HCT116 (cell line): ENCODE measurements at regions not wholly inside any gene's neighbourhood (a gene's known extent, or its start where the extent isn't known, plus 50 kb on each side); places are given as distances from the start of the nearest gene placed in this dataset.

Experiments
- ATAC-seq: fragments of 200-7000 bp; cut with Tn5 transposase; 2 replicates; pipeline ENCODE4 v1.9.1; 2020; ENCODE audit warnings: mild to moderate bottlenecking, moderate library complexity
- BruUV-seq: library from RNA; stranded (reverse); fragments of 400-500 nt; replicated peaks from 2 replicates; lab custom pipeline; 2021; lab: Mats Ljungman, UMichigan
- CTCF ChIA-PET: fragments of 300-600 bp; sonication (Branson Sonifier 250); formaldehyde crosslinking; loops from one replicate; lab custom pipeline; 2021; ENCODE audit warnings: antibody characterized with exemption; lab: Charles Lee
- POLR2A ChIA-PET: fragments of 300-600, 350-600 bp; sonication (Branson Sonifier 250); formaldehyde crosslinking; loops from one replicate; lab custom pipeline; 2021; ENCODE audit warnings: antibody characterized with exemption; lab: Charles Lee
- RAD21 ChIA-PET, 2 experiments: fragments of 300-600 bp; sonication (Branson Sonifier 250); formaldehyde crosslinking; loops; one replicate each; lab custom pipeline; 2023; ENCODE audit warnings: low total read pairs in 2 of 2; ENCODE audit not compliant: uncharacterized antibody in 2 of 2, unreplicated experiment in 2 of 2, low non-redundant PET in 1 of 2; lab: Charles Lee
- DNase-seq: peaks from one replicate; pipeline ENCODE4 v3.0.0-alpha.2; 2010; ENCODE audit warnings: low read depth, low spot score
- H2AFZ ChIP-seq: fragments of 200-600 bp; shearing (Covaris generic), sonication (generic); 2 replicates; pipeline ENCODE4 v1.6.1; 2017; ENCODE audit warnings: low read depth, mixed run types, mixed read lengths, antibody characterized with exemption, low read length; ENCODE audit not compliant: poor library complexity, severe bottlenecking
- H3K27ac ChIP-seq: 2 replicates; pipeline ENCODE4 v1.5.1; 2012; ENCODE audit warnings: low read depth, low read length
- H3K27me3 ChIP-seq: fragments of 200-600 bp; sonication (generic); 2 replicates; pipeline ENCODE4 v1.6.1; 2016; ENCODE audit warnings: mixed run types, low read length, mixed read lengths; ENCODE audit not compliant: insufficient read depth
- H3K36me3 ChIP-seq, 2 experiments: fragments of 200-500 bp in 1 of 2; fragments of 200-600 bp in 1 of 2; sonication (Bioruptor generic) in 1 of 2; sonication (generic) in 1 of 2; 2 replicates each; pipeline versions ENCODE4 v1.5.1 to v1.6.1; 2014 to 2016; ENCODE audit warnings: low read length in 2 of 2, inconsistent platforms in 1 of 2, mixed read lengths in 1 of 2, mixed run types in 1 of 2; ENCODE audit not compliant: insufficient read depth in 2 of 2, control insufficient read depth in 1 of 2
- H3K4me1 ChIP-seq, 2 experiments: fragments of 200-600 bp in 1 of 2; sonication (generic) in 1 of 2; 2 replicates each; pipeline versions ENCODE4 v1.5.1 to v1.6.1; 2012 to 2017; ENCODE audit warnings: low read length in 2 of 2, inconsistent platforms in 1 of 2, mild to moderate bottlenecking in 1 of 2, mixed read lengths in 1 of 2, mixed run types in 1 of 2, moderate library complexity in 1 of 2; ENCODE audit not compliant: insufficient read depth in 2 of 2, control insufficient read depth in 1 of 2
- H3K4me2 ChIP-seq: fragments of 200-600 bp; sonication (generic); 2 replicates; pipeline ENCODE4 v1.6.1; 2017; ENCODE audit warnings: mixed run types, low read length, mixed read lengths
- H3K4me3 ChIP-seq, 2 experiments: fragments of 200-600 bp in 1 of 2; sonication (generic) in 1 of 2; replicated peaks in 1 of 2; 2 replicates each; pipeline ENCODE4 v1.5.1; 2011 to 2016; ENCODE audit warnings: low read length in 2 of 2, control low read depth in 1 of 2, low read depth in 1 of 2, mild to moderate bottlenecking in 1 of 2, mixed read lengths in 1 of 2, mixed run types in 1 of 2
- H3K79me2 ChIP-seq: fragments of 200-600 bp; sonication (generic); 2 replicates; pipeline ENCODE4 v1.6.1; 2017; ENCODE audit warnings: mild to moderate bottlenecking, mixed run types, low read length, moderate library complexity, mixed read lengths; ENCODE audit not compliant: insufficient read depth
- H3K9ac ChIP-seq: fragments of 200-600 bp; sonication (generic); 2 replicates; pipeline ENCODE4 v1.6.1; 2016; ENCODE audit warnings: low read length, mixed read lengths
- H3K9me2 ChIP-seq: fragments of 200-600 bp; sonication (generic), shearing (Covaris generic); 2 replicates; pipeline ENCODE4 v1.6.1; 2017; ENCODE audit warnings: mixed run types, mild to moderate bottlenecking, moderate library complexity; ENCODE audit not compliant: insufficient read depth
- H3K9me3 ChIP-seq, 2 experiments: fragments of 200-500 bp in 1 of 2; fragments of 200-600 bp in 1 of 2; sonication (Bioruptor generic) in 1 of 2; sonication (generic) in 1 of 2; 2 replicates each; pipeline ENCODE4 v1.6.1; 2014 to 2017; ENCODE audit warnings: low read length in 2 of 2, mixed read lengths in 2 of 2, inconsistent platforms in 1 of 2, low read depth in 1 of 2, mild to moderate bottlenecking in 1 of 2, mixed run types in 1 of 2, moderate library complexity in 1 of 2; ENCODE audit not compliant: control insufficient read depth in 1 of 2, insufficient read depth in 1 of 2
- H4K20me1 ChIP-seq: fragments of 200-600 bp; sonication (generic), shearing (Covaris generic); 2 replicates; pipeline ENCODE4 v1.6.1; 2017; ENCODE audit warnings: mixed run types, mild to moderate bottlenecking, moderate library complexity; ENCODE audit not compliant: insufficient read depth
- EZH2phosphoT487 ChIP-seq: fragments of 200-600 bp; IDR thresholded peaks from 2 replicates; pipeline ENCODE4 v1.6.1; 2018; ENCODE audit warnings: antibody characterized with exemption, borderline replicate concordance
- SP1 ChIP-seq: IDR thresholded peaks from 2 replicates; pipeline ENCODE4 v1.6.1; 2012; ENCODE audit warnings: low read depth
- YY1 ChIP-seq: IDR thresholded peaks from 2 replicates; pipeline ENCODE4 v1.6.1; 2011; ENCODE audit warnings: low read length, low read depth, moderate library complexity, mild to moderate bottlenecking; ENCODE audit not compliant: insufficient replicate concordance; ENCODE audit errors: extremely low read depth
- ZNF274 ChIP-seq: fragments of 200-500 bp; sonication (Bioruptor generic); IDR thresholded peaks from 2 replicates; pipeline ENCODE4 v1.6.1; 2014; ENCODE audit warnings: mild to moderate bottlenecking, low read depth, low read length, inconsistent platforms
- intact Hi-C: fragments of 100-400 bp; cut with micrococcal nuclease; formaldehyde crosslinking; loops from 2 replicates; pipeline ENCODE4 v1.10.0; 2022
- TF ChIP-seq, protein P1 (sequence below): IDR thresholded peaks from 2 replicates; pipeline ENCODE4 v1.6.1; 2012; ENCODE audit warnings: low read depth

DNA sequence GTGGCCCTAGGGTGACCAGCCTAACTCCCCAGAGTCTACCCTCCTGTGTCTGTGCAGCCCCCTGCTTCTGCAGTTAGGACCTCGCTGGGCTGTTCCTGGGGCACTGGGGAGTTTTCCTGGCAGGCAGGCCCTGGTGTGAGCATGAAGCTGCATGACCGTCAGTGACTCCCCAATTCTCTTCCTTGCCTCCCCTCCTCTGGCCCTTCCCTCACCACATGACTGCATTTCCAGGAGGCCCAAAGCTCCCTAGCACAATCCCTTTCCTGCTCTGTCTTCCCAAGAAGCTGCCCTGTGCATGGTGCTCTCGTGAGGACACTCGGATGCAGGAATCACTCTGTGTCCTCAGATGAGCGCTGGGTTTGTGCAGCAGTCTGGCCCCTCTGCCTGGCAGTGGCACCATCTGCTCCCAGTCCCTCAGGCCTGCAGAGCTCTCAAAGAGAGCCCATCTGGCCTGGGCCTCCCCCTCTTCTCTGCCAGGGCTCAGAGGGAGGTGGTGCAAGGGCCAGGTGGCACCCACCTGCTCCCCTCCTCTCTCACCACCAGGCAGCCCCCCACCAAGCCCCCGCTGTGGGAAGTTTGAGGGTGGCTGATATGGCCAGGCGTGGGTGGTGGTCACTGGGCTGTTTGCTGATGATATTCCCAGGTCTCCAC, 125.6 kb upstream of the HS6ST1 start:
- Histone ChIP-seq H3K36me3 (no peaks in the 10 kb centered on the region), H3K79me2 (no peaks in the 10 kb centered on the region), H3K27me3 (no peaks in the 10 kb centered on the region), H3K4me3 (no peak overlapping the region), H4K20me1 (no peaks in the 10 kb centered on the region), H3K9me2 (no peaks in the 10 kb centered on the region), H3K27ac (no peak overlapping the region), H3K4me2 (no peak overlapping the region), H3K4me1 (no peaks in the 10 kb centered on the region), H3K9ac (no peak overlapping the region), H2AFZ (no peak overlapping the region), H3K9me3 (no peaks in the 10 kb centered on the region)
- BruUV-seq, result no TSS peak
- ChIA-PET POLR2A (no interaction called here), RAD21 (no interaction called here), CTCF (no interaction called here)
- DNase-seq (no peak), ATAC-seq (no peak)
- intact Hi-C loops, result no loop called here
- TF ChIP-seq EZH2phosphoT487 (no peak), YY1 (no peak), SP1 (no peak), ZNF274 (no peak)
- TF ChIP-seq, protein P1, sequence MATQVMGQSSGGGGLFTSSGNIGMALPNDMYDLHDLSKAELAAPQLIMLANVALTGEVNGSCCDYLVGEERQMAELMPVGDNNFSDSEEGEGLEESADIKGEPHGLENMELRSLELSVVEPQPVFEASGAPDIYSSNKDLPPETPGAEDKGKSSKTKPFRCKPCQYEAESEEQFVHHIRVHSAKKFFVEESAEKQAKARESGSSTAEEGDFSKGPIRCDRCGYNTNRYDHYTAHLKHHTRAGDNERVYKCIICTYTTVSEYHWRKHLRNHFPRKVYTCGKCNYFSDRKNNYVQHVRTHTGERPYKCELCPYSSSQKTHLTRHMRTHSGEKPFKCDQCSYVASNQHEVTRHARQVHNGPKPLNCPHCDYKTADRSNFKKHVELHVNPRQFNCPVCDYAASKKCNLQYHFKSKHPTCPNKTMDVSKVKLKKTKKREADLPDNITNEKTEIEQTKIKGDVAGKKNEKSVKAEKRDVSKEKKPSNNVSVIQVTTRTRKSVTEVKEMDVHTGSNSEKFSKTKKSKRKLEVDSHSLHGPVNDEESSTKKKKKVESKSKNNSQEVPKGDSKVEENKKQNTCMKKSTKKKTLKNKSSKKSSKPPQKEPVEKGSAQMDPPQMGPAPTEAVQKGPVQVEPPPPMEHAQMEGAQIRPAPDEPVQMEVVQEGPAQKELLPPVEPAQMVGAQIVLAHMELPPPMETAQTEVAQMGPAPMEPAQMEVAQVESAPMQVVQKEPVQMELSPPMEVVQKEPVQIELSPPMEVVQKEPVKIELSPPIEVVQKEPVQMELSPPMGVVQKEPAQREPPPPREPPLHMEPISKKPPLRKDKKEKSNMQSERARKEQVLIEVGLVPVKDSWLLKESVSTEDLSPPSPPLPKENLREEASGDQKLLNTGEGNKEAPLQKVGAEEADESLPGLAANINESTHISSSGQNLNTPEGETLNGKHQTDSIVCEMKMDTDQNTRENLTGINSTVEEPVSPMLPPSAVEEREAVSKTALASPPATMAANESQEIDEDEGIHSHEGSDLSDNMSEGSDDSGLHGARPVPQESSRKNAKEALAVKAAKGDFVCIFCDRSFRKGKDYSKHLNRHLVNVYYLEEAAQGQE, result no peak
